ENCODE measurements at regions not wholly inside any gene's neighbourhood (a gene's known extent, or its start where the extent isn't known, plus 50 kb on each side); places are given as distances from the start of the nearest gene placed in this dataset.
"Not testable (repeated sequence)": the region's sequence is repeated elsewhere in the genome, so short reads cannot be mapped to it uniquely, and the experiment has no call there.

GRCh38 chr2:87525497-87525991 lies 222.3 kb upstream of the PLGLB2 start:
- not testable (repeated sequence) for DNase-seq (ENCODE audit: low spot score); FAIRE-seq

DNA sequence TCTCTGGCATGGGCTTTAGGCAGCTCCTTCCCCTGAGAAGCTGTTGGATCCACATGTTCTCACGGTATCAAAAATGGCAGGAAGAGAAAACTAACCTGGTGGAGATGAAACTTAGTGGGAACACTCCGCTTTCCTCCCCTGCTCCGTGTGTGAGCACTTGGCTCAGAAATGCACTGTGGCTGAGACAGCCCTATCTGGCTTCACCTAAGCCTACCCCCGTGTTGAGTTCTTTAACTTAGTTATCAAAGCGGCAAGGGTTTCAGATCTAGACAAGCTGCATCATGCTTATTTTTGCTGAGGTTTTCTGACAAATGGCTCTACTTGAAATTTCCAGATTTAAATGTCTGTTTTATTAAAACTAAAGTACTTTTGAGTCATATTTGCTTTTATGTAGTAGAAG lies 221.6 kb upstream of the PLGLB2 start:
- FAIRE-seq; DNase-seq (ENCODE audit: low spot score): not testable (repeated sequence)

DNA sequence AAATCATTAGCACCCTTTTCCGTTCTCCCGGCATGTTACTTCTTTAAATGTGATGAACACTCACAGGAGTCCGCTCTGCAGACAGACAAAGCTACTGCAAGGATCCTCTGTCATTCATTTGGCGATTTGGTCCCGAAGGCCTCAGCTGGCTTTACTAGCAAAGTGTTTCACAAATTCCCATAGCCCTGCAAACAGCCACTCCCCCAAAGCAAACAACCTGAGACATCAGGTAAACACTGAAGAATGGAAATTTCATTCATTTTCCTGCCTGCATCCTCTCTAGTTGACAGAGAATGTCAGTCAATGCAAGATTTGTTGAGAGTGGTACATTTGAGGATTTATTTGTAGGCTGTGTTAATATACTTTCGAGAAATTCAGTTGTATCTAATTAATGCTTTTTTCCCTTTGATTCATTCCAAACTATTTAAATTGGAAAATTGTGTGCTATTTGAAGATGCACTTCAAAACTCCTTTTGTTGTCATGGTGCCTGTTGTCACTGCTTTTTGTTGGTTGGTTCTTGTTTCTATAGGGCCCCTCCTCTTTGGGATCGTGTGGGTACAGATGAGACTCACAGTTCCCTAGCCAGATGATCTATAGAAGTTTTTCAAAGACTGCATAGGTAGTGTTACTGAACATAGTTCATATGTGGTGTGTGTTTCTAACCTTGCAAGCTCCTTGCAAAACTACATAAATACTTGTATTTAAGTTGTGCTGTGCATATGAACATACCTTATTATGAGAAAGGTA lies 215.7 kb upstream of the PLGLB2 start:
- not testable (repeated sequence) for DNase-seq (ENCODE audit: low spot score); FAIRE-seq

GRCh38 chr2:87533390-87534272 lies 214.3 kb upstream of the PLGLB2 start:
- FAIRE-seq: not testable (repeated sequence)
- peak; percentile 3 for DNase-seq (ENCODE audit: low spot score)

DNA sequence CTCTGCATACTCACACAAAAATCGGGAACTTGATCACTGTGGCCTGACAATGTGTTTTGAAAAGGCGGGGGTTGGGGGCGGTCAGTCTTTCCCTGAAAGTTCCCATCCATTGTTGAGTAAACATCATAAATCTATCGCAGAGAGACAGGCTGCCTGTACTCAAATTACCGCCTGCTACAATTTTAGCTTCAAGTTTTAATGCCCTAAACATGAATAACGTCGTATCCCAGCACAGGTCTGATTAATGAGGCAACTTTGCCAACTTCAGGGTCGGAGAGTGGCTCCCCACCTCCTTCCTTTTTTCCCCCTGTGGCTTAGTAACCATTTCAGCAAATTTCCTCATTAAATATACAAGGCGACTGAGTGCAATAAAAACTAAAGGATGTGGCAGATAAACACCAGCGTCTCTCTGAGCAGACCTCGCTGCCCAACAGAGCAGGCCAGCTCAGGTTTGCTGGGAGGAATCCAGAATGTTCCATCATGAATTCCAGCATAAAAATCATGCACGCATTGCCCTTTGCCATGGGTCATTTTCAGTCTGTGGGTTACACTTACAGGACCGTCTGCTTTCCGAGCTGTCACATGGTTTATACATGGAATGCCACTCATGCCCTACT lies 213.5 kb upstream of the PLGLB2 start:
- not testable (repeated sequence) for FAIRE-seq; DNase-seq (ENCODE audit: low spot score)

DNA sequence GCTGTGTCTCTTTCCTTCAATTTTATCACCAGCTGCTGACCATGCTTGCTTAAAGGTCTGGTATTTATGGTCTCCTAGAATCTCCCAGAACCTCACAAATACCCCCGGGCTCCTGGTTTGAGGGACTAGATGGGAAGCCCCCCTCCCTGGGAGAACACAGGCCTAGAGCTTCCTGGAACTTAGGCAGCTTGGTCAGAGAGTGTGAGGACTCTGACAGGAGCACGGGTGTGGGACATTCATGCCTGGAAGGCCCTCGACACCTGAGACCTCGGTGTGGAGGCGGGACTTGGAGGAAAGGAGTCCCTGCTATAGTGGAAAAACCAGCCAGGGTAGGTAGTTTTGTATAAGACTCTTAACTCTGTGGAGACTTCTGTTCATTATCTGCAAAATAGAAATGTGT lies 211.5 kb upstream of the PLGLB2 start:
- not testable (repeated sequence) for FAIRE-seq; DNase-seq (ENCODE audit: low spot score)

- DNase-seq (ENCODE audit: low spot score); FAIRE-seq: not testable (repeated sequence)
Observed at GRCh38 chr2:87537251-87537671, 210.6 kb upstream of the PLGLB2 start.

GRCh38 chr2:87538268-87538667 lies 209.6 kb upstream of the PLGLB2 start:
- not testable (repeated sequence) for DNase-seq (ENCODE audit: low spot score); FAIRE-seq

GRCh38 chr2:87539151-87539943 lies 208.5 kb upstream of the PLGLB2 start:
- not testable (repeated sequence) for FAIRE-seq; DNase-seq (ENCODE audit: low spot score)

- DNase-seq (ENCODE audit: low spot score); FAIRE-seq: not testable (repeated sequence)
Observed at GRCh38 chr2:87540242-87540641, 207.6 kb upstream of the PLGLB2 start.

GRCh38 chr2:87542599-87543174 lies 205.2 kb upstream of the PLGLB2 start:
- FAIRE-seq: peak; percentile 81
- DNase-seq (ENCODE audit: low spot score): peak; percentile 54

DNA sequence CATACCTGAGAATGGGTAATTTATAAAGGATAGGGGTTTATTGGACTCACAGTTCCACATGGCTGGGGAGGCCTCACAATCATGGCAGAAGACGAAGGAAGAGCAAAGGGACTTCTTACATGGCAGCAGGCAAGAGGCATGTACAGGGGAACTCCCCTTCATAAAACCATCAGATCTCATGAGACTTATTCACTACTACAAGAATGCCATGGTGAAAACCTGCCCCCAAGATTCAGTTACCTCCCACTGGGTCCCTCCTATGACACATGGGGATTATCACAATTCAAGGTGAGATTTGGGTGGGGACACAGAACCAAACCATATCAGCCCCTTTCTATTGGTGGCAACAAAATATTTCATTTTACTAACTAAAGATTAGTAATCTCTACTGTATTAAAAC lies 204.1 kb upstream of the PLGLB2 start:
- not testable (repeated sequence) for DNase-seq (ENCODE audit: low spot score); FAIRE-seq

- not testable (repeated sequence) for FAIRE-seq; DNase-seq (ENCODE audit: low spot score)
Observed at GRCh38 chr2:87547106-87547505, 200.8 kb upstream of the PLGLB2 start.

DNA sequence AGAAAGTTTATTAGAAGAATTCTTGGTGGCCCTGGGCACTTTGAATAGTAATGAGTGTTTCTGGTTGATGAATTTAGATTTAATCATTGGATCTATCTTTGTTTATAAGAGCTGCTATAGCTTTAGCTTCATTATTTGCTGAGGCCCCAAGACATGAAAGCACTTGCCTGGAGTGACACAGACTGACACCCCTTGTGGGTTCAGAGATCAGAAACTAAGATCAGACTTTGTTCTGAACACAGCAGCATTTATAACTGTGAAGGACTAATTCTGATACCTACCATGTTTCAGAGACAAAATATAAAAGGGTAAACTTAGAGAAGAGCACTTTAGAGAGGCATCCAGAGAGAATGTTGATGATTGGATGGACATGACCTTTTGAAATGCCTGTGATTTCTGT lies 199.9 kb upstream of the PLGLB2 start:
- not testable (repeated sequence) for DNase-seq (ENCODE audit: low spot score)

DNA sequence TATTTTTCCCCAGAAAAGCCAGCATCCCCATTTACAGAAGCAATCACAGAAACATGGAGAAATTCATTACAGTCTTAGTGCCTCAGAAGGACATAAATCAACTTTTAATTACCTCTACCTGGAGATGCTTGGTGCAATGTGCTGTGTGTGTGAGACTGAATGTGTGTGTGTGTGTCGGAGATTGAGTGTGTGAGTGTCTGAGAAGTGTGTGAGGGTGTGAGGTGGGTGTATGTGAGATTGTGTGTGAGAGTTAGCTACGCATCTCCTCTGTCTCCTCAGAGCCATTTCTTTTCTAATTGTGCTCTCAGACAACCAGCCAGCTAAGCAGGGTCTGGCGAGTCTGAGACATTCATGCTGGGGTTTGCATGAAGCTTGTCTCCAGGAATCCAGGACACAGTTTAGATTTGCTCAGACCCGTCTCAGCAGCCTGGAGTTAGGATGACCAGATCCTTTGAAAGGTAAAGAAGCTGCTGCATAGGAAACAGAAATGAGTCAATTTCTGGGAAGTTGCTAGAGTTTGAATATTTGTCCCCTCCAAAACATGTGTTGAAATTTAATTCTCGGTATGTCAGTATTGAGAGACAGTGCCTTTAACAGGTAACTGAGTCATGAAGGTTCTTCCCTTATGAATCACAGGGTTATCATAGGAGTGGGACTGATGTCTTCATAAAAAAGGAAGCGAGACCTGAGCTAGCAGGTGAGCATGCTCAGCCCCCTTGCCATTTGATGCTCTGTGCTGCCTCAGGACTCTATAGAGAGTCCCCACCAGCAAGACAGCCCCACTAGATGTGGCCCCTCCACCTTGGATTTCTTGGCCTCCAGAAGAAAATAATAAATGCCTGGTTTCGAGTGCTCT lies 199.0 kb upstream of the PLGLB2 start:
- not testable (repeated sequence) for FAIRE-seq

More for the DNA sequence above, 199.9 kb upstream of the PLGLB2 start:
- not testable (repeated sequence) for FAIRE-seq

DNA sequence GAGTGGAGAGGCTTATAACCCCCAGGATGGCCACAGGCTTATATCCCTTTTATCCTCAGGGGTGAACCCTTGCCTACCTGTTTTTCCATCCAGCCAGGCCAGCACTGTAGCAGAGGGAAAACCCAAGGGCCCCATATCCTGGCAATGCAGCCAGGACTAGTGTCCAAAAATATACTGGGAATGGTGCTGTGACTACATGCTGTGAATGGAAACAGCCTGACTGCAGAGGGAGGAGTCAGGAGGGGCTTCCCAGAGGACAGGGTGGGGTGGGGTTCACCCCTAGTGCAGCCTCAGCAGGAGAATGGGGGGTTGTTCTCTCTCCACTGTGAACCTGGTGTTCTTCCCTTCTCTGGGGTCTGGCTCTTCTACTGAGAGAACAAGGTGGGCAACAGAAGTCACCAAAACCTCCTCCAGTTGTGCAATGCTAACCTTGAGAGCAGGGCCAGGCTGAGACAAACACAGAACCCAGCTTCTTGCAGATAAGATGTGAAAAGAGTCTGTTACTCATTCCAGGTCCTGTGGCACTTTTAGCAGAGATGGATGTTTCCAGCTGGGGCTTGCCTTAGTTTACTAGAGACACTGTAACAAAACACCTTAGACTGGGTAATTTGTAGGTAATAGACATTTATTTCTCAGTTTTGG lies 198.2 kb upstream of the PLGLB2 start:
- FAIRE-seq; DNase-seq (ENCODE audit: low spot score): not testable (repeated sequence)

More for the DNA sequence above, 199.0 kb upstream of the PLGLB2 start:
- DNase-seq (ENCODE audit: low spot score): not testable (repeated sequence)

- DNase-seq (ENCODE audit: low spot score); FAIRE-seq: not testable (repeated sequence)
Observed at GRCh38 chr2:87554678-87555077, 193.2 kb upstream of the PLGLB2 start.

DNA sequence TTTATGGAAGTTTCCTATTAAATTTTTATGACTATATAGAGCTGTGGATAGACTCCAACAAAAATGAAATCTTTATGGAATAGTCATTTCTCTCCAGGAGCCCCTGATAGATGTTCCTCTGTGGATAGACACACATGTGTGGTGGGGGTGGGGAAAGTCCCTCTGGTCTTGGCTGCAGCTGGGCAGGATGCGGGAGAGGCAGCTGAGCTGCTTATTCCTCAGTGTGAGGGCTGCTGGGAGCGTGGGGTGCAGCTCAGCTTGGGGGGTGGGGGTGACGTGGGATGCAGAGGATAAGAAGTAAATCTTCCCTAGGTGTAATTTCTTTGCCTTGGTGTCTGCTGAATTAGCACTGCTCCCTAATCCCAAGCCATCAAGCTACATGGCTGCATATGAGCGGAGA lies 192.8 kb upstream of the PLGLB2 start:
- not testable (repeated sequence) for DNase-seq (ENCODE audit: low spot score); FAIRE-seq
